ENCODE measurements at regions not wholly inside any gene's neighbourhood (a gene's known extent, or its start where the extent isn't known, plus 50 kb on each side); places are given as distances from the start of the nearest gene placed in this dataset.

GRCh38 chr10:6327961-6328698 lies 125.4 kb downstream of the PFKFB3 start:
- H3K4me3 ChIP-seq (ENCODE audit: insufficient read depth, low read length): no peak overlapping the region
- no peaks in the 10 kb centered on the region for H4K20me1 ChIP-seq (ENCODE audit: insufficient read depth, low read length)
- no peaks in the 10 kb centered on the region for H3K9me3 ChIP-seq (ENCODE audit: low read depth, low read length)
- no peaks in the 10 kb centered on the region for H3K4me1 ChIP-seq (ENCODE audit: insufficient read depth, low read length)
- no peak for DNase-seq (ENCODE audit: insufficient read length, low spot score, missing footprints)
- H3K36me3 ChIP-seq (ENCODE audit: insufficient read depth, low read length): no peaks in the 10 kb centered on the region
- no peak overlapping the region for H3K27ac ChIP-seq (ENCODE audit: low read depth, low read length)
- H3K4me2 ChIP-seq (ENCODE audit: insufficient read depth, low read length): no peak overlapping the region
- H3K79me2 ChIP-seq (ENCODE audit: insufficient read depth, low read length): no peaks in the 10 kb centered on the region
- peaks cover 5% of the 10 kb centered on the region for H3K27me3 ChIP-seq (ENCODE audit: insufficient read depth, low read length)
- H2AFZ ChIP-seq (ENCODE audit: low read length): no peak overlapping the region
- no peak for TF ChIP-seq CTCF (IDR thresholded peaks at IDR 0.05; ENCODE audit: extremely low read depth, low read depth, low read length)

- Histone ChIP-seq H3K36me3 (ENCODE audit: insufficient read depth, low read length) (no peaks in the 10 kb centered on the region), H4K20me1 (ENCODE audit: insufficient read depth, low read length) (no peaks in the 10 kb centered on the region), H3K4me1 (ENCODE audit: insufficient read depth, low read length) (no peaks in the 10 kb centered on the region), H3K27me3 (ENCODE audit: insufficient read depth, low read length) (peaks cover 5% of the 10 kb centered on the region), H3K4me2 (ENCODE audit: insufficient read depth, low read length) (no peak overlapping the region), H3K79me2 (ENCODE audit: insufficient read depth, low read length) (no peaks in the 10 kb centered on the region), H3K4me3 (ENCODE audit: insufficient read depth, low read length) (no peak overlapping the region), H3K9me3 (ENCODE audit: low read depth, low read length) (no peaks in the 10 kb centered on the region), H3K27ac (ENCODE audit: low read depth, low read length) (no peak overlapping the region), H2AFZ (ENCODE audit: low read length) (no peak overlapping the region)
- no peak for TF ChIP-seq CTCF (IDR thresholded peaks at IDR 0.05; ENCODE audit: extremely low read depth, low read depth, low read length)
- no peak for DNase-seq (ENCODE audit: insufficient read length, low spot score, missing footprints)
These were observed 126.1 kb downstream of the PFKFB3 start for GRCh38 chr10:6328699-6329423.

- Histone ChIP-seq H3K9me3 (ENCODE audit: low read depth, low read length) (no peaks in the 10 kb centered on the region), H3K27me3 (ENCODE audit: insufficient read depth, low read length) (no peaks in the 10 kb centered on the region), H3K36me3 (ENCODE audit: insufficient read depth, low read length) (no peaks in the 10 kb centered on the region), H4K20me1 (ENCODE audit: insufficient read depth, low read length) (no peaks in the 10 kb centered on the region), H3K4me3 (ENCODE audit: insufficient read depth, low read length) (no peak overlapping the region), H3K79me2 (ENCODE audit: insufficient read depth, low read length) (no peaks in the 10 kb centered on the region), H3K27ac (ENCODE audit: low read depth, low read length) (no peak overlapping the region), H2AFZ (ENCODE audit: low read length) (no peak overlapping the region), H3K4me1 (ENCODE audit: insufficient read depth, low read length) (no peaks in the 10 kb centered on the region), H3K4me2 (ENCODE audit: insufficient read depth, low read length) (no peak overlapping the region)
- DNase-seq (ENCODE audit: insufficient read length, low spot score, missing footprints): no peak
- no peak for TF ChIP-seq CTCF (IDR thresholded peaks at IDR 0.05; ENCODE audit: extremely low read depth, low read depth, low read length)
These were observed 130.4 kb downstream of the PFKFB3 start for GRCh38 chr10:6333086-6333485.

- Histone ChIP-seq H3K4me1 (ENCODE audit: insufficient read depth, low read length) (no peaks in the 10 kb centered on the region), H3K4me2 (ENCODE audit: insufficient read depth, low read length) (no peak overlapping the region), H3K79me2 (ENCODE audit: insufficient read depth, low read length) (no peaks in the 10 kb centered on the region), H4K20me1 (ENCODE audit: insufficient read depth, low read length) (no peaks in the 10 kb centered on the region), H3K9me3 (ENCODE audit: low read depth, low read length) (no peaks in the 10 kb centered on the region), H3K36me3 (ENCODE audit: insufficient read depth, low read length) (no peaks in the 10 kb centered on the region), H3K27me3 (ENCODE audit: insufficient read depth, low read length) (no peaks in the 10 kb centered on the region), H3K27ac (ENCODE audit: low read depth, low read length) (no peak overlapping the region), H3K4me3 (ENCODE audit: insufficient read depth, low read length) (no peak overlapping the region), H2AFZ (ENCODE audit: low read length) (no peak overlapping the region)
- TF ChIP-seq CTCF (IDR thresholded peaks at IDR 0.05; ENCODE audit: extremely low read depth, low read depth, low read length): no peak
- peak; percentile 15 for DNase-seq (ENCODE audit: insufficient read length, low spot score, missing footprints)
These were observed 131.2 kb downstream of the PFKFB3 start for GRCh38 chr10:6333973-6334372.

Data from osteoblast (primary cell).